Endodermal cell (in vitro differentiated cells): ENCODE measurements at regions not wholly inside any gene's neighbourhood (a gene's known extent, or its start where the extent isn't known, plus 50 kb on each side); places are given as distances from the start of the nearest gene placed in this dataset.

ENCODE experiments used
- DNase-seq: peaks from one replicate; pipeline ENCODE4 v3.0.0-alpha.2; 2017
- H3K27ac ChIP-seq: 2 replicates; pipeline ENCODE4 v1.5.1; 2013; ENCODE audit warnings: mild to moderate bottlenecking, low read depth, low read length, moderate library complexity
- H3K27me3 ChIP-seq: 2 replicates; pipeline ENCODE4 v1.6.1; 2013; ENCODE audit warnings: mild to moderate bottlenecking, low read length, moderate library complexity; ENCODE audit not compliant: insufficient read depth, control insufficient read depth, poor library complexity, severe bottlenecking
- H3K36me3 ChIP-seq: 2 replicates; pipeline ENCODE4 v1.7.0; 2013; ENCODE audit warnings: mild to moderate bottlenecking, low read length, moderate library complexity; ENCODE audit not compliant: control insufficient read depth, insufficient read depth
- H3K4me1 ChIP-seq: one replicate; pipeline ENCODE4 v1.7.0; 2013; ENCODE audit warnings: low read length; ENCODE audit not compliant: control insufficient read depth, insufficient read depth
- H3K4me3 ChIP-seq: 2 replicates; pipeline ENCODE4 v1.5.1; 2013; ENCODE audit warnings: mild to moderate bottlenecking, low read length, moderate library complexity
- H3K9ac ChIP-seq: 2 replicates; pipeline ENCODE4 v1.6.1; 2013; ENCODE audit warnings: mild to moderate bottlenecking, low read length, moderate library complexity; ENCODE audit not compliant: poor library complexity, severe bottlenecking; ENCODE audit errors: extremely low read depth
- H3K9me3 ChIP-seq: 2 replicates; pipeline ENCODE4 v1.6.1; 2013; ENCODE audit warnings: mild to moderate bottlenecking, low read length, moderate library complexity; ENCODE audit not compliant: control insufficient read depth
- H3K27ac Mint-ChIP-seq: 2 replicates; pipeline ENCODE4 v1.8.0; 2020; ENCODE audit warnings: mixed read lengths
- H3K27me3 Mint-ChIP-seq: 2 replicates; pipeline ENCODE4 v1.8.0; 2021; ENCODE audit warnings: mild to moderate bottlenecking, mixed read lengths; ENCODE audit not compliant: insufficient read depth
- H3K36me3 Mint-ChIP-seq: 2 replicates; pipeline ENCODE4 v1.8.0; 2020; ENCODE audit warnings: low read depth, mixed read lengths
- H3K4me1 Mint-ChIP-seq: 2 replicates; pipeline ENCODE4 v1.8.0; 2020; ENCODE audit warnings: mixed read lengths
- H3K4me3 Mint-ChIP-seq: 2 replicates; pipeline ENCODE4 v1.8.0; 2020; ENCODE audit warnings: mild to moderate bottlenecking, moderate library complexity, mixed read lengths
- H3K9me3 Mint-ChIP-seq: 2 replicates; pipeline ENCODE4 v1.8.0; 2020; ENCODE audit warnings: mild to moderate bottlenecking, mixed read lengths
- CTCF ChIP-seq: fragments of 200-600 bp; sonication (generic); conservative IDR thresholded peaks from 2 replicates; pipeline ENCODE4 v1.5.0; 2021; ENCODE audit warnings: antibody characterized with exemption, mild to moderate bottlenecking
- WGBS, 2 experiments: methylation state at CpG; one replicate each; pipeline versions ENCODE4 v1.1.5 to v1.1.7; 2013; ENCODE audit warnings: missing lambda C conversion rate in 2 of 2, mixed read lengths in 1 of 2; ENCODE audit not compliant: insufficient coverage in 1 of 2, insufficient read length in 1 of 2; 5-methylcytosine and 5-hydroxymethylcytosine counted together

- no peaks in the 10 kb centered on the region for H3K27me3 Mint-ChIP-seq
- H3K27ac Mint-ChIP-seq, result no peak overlapping the region
- peaks cover 55% of the 10 kb centered on the region for H3K9me3 Mint-ChIP-seq
- no peaks in the 10 kb centered on the region for H3K36me3 Mint-ChIP-seq
- H3K9ac ChIP-seq, result no peak overlapping the region
- WGBS, 2 experiments, result 57% methylated on average over 4 of the region's 4 CpGs; no CpG with 5 or more reads in 1 of the 2 experiments
- H3K36me3 ChIP-seq, result no peaks in the 10 kb centered on the region
- no peaks in the 10 kb centered on the region for H3K4me1 Mint-ChIP-seq
- no peak overlapping the region for H3K27ac ChIP-seq
- no peak for TF ChIP-seq CTCF
- no peak overlapping the region for H3K4me3 ChIP-seq
- no peak overlapping the region for H3K4me3 Mint-ChIP-seq
- no peaks in the 10 kb centered on the region for H3K9me3 ChIP-seq
- H3K27me3 ChIP-seq, result no peaks in the 10 kb centered on the region
- DNase-seq, result no peak
- no peaks in the 10 kb centered on the region for H3K4me1 ChIP-seq
Measured at GRCh38 chrX:55546956-55547355, 57.3 kb upstream of the USP51 start.
